ENCODE measurements at regions not wholly inside any gene's neighbourhood (a gene's known extent, or its start where the extent isn't known, plus 50 kb on each side); places are given as distances from the start of the nearest gene placed in this dataset.

DNA sequence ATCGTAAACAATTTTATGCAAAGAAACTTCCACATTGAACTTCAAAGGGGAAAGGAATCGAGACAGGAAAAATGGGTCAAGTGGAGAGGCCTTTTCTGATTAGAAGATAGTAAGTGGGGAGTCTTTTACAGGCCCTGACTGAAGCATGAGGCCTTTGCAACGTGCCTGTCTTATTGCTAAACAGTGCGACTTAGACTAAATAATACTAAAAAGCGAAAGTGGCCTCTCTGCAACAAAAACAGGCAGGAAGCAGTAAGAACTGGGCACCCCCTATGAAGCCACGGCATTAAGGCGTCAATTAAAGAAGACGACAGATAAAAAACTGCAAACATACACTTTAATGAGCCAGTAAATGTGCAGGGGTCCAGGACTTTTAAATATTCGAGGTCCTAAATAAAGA lies 283.4 kb upstream of the GRIP1 start:
- Histone ChIP-seq H3K27me3 (no peaks in the 10 kb centered on the region), H3K9me3 (no peaks in the 10 kb centered on the region), H3K36me3 (replicated peaks in 1 of 2; ENCODE audit: insufficient read depth in 1 of 2, low read depth in 2 of 2) (no peaks in the 10 kb centered on the region), H3K27ac (no peak overlapping the region), H3K4me3 (no peak overlapping the region), H3K4me1 (no peaks in the 10 kb centered on the region)
- intact Hi-C loops (cut with DNase I): no loop called here
- ATAC-seq: no peak
- DNase-seq: no peak
- TF ChIP-seq POLR2A (IDR thresholded peaks at IDR 0.05): no peak
- TF ChIP-seq, protein P1, sequence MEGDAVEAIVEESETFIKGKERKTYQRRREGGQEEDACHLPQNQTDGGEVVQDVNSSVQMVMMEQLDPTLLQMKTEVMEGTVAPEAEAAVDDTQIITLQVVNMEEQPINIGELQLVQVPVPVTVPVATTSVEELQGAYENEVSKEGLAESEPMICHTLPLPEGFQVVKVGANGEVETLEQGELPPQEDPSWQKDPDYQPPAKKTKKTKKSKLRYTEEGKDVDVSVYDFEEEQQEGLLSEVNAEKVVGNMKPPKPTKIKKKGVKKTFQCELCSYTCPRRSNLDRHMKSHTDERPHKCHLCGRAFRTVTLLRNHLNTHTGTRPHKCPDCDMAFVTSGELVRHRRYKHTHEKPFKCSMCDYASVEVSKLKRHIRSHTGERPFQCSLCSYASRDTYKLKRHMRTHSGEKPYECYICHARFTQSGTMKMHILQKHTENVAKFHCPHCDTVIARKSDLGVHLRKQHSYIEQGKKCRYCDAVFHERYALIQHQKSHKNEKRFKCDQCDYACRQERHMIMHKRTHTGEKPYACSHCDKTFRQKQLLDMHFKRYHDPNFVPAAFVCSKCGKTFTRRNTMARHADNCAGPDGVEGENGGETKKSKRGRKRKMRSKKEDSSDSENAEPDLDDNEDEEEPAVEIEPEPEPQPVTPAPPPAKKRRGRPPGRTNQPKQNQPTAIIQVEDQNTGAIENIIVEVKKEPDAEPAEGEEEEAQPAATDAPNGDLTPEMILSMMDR (IDR thresholded peaks at IDR 0.05): no peak
- WGBS, 2 donors: 71 to 85% methylated on average over 9 of the region's 9 CpGs

DNA sequence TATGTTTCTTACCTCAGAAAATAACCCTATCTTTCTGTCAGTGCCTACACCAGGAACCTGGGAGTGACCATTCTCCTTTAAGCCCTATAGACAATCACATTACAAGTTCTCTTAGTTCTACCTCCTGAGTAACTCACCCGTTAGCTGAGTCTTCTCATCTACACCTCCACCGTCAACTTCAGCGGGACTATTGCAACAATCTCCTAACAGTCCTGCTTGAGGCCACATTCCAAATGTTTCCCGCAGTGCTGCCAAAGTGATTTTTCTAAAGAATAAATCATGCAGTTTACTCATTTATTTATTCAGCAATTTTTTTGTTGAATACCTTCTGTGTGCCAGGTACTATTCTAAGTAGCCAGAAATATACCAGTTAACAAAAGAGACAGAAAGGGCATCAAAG lies 285.0 kb upstream of the GRIP1 start:
- Histone ChIP-seq H3K36me3 (replicated peaks in 1 of 2; ENCODE audit: insufficient read depth in 1 of 2, low read depth in 2 of 2) (no peaks in the 10 kb centered on the region), H3K4me3 (no peak overlapping the region), H3K27me3 (no peaks in the 10 kb centered on the region), H3K4me1 (no peaks in the 10 kb centered on the region), H3K9me3 (no peaks in the 10 kb centered on the region), H3K27ac (no peak overlapping the region)
- intact Hi-C loops (cut with DNase I): no loop called here
- DNase-seq (no peak), ATAC-seq (no peak)
- TF ChIP-seq, protein P1 (IDR thresholded peaks at IDR 0.05): no peak
- no peak for TF ChIP-seq POLR2A (IDR thresholded peaks at IDR 0.05)
- 56 to 81% methylated on average over 4 of the region's 4 CpGs for WGBS, 2 donors

DNA sequence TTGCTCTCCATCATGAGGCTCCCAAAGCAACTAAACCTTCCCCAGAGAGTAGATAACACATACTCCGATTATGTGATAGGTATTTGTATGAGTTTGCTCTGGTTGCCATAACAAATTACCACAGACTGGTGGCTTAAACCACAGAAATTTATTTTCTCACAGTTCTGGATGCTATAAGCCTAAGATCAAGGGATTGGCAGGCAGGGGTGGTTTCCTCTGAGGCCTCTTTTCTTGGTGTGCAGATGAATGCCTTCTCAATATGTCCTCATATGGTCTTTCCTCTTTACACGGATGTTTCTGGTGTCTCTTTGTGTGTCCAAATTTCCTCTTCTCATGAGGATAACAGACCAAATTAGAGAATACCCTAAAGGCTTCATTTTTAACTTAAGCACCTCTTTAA lies 285.8 kb upstream of the GRIP1 start:
- 55 to 69% methylated on average over 2 of the region's 2 CpGs for WGBS, 2 donors
- intact Hi-C loops (cut with DNase I): no loop called here
- H3K27me3 ChIP-seq: no peaks in the 10 kb centered on the region
- no peak overlapping the region for H3K4me3 ChIP-seq
- H3K36me3 ChIP-seq (replicated peaks in 1 of 2; ENCODE audit: insufficient read depth in 1 of 2, low read depth in 2 of 2): no peaks in the 10 kb centered on the region
- no peak overlapping the region for H3K27ac ChIP-seq
- TF ChIP-seq, protein P1 (IDR thresholded peaks at IDR 0.05): no peak
- no peak for TF ChIP-seq POLR2A (IDR thresholded peaks at IDR 0.05)
- no peak for ATAC-seq
- no peak for DNase-seq
- H3K4me1 ChIP-seq: no peaks in the 10 kb centered on the region
- H3K9me3 ChIP-seq: no peaks in the 10 kb centered on the region

DNA sequence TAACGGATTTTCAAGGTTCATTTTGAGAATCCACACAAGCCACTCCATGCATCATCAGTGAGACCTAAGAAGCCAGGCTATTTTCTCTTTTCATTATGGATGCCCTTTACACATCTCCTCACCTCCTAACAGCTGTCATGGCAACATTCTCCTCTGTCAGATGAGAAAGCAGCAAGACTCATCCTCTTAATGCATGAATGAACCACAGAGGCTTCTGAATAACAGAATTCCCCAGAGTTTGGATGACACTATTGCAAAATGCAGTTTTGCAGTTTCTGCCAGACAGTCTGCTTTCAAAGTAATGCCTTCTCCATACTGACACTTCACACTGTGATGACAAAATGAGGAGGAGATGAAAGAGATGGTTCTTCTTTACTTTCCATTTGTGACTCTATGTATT lies 286.7 kb upstream of the GRIP1 start:
- H3K4me1 ChIP-seq: no peaks in the 10 kb centered on the region
- no peak overlapping the region for H3K27ac ChIP-seq
- WGBS, 2 donors: 79 to 87% methylated on average over 1 of the region's 1 CpG
- H3K36me3 ChIP-seq (replicated peaks in 1 of 2; ENCODE audit: insufficient read depth in 1 of 2, low read depth in 2 of 2): no peaks in the 10 kb centered on the region
- no peak for TF ChIP-seq POLR2A (IDR thresholded peaks at IDR 0.05)
- TF ChIP-seq, protein P1 (IDR thresholded peaks at IDR 0.05): no peak
- intact Hi-C loops (cut with DNase I): no loop called here
- H3K9me3 ChIP-seq: no peaks in the 10 kb centered on the region
- ATAC-seq (no peak), DNase-seq (no peak)
- H3K27me3 ChIP-seq: no peaks in the 10 kb centered on the region
- H3K4me3 ChIP-seq: no peak overlapping the region

DNA sequence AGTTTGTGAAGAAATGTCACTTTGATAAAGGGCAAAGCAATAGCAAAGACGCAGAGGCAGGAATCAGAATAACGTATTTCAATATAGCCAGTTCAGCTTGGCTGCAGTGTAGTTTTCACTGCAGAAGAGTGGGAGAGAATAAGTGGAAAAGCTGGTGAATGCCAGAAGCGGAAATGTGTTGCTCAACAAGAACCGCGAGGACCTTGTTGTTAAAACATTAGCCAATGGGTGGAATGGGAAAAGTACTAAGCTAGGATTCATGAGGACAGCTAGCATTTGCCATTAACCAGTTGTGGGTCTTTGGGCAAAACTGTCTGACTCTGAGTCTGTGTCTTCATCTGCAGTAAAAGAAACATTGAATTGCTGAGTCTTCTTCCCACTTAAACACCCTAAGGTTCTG lies 292.9 kb upstream of the GRIP1 start:
- no peaks in the 10 kb centered on the region for H3K9me3 ChIP-seq
- TF ChIP-seq, protein P1 (IDR thresholded peaks at IDR 0.05): no peak
- no peak for TF ChIP-seq POLR2A (IDR thresholded peaks at IDR 0.05)
- no peak for DNase-seq
- no peak overlapping the region for H3K4me3 ChIP-seq
- intact Hi-C loops (cut with DNase I): no loop called here
- 78 to 91% methylated on average over 5 of the region's 5 CpGs for WGBS, 2 donors
- no peaks in the 10 kb centered on the region for H3K27me3 ChIP-seq
- H3K4me1 ChIP-seq: no peaks in the 10 kb centered on the region
- no peak for ATAC-seq
- H3K36me3 ChIP-seq (replicated peaks in 1 of 2; ENCODE audit: insufficient read depth in 1 of 2, low read depth in 2 of 2): no peaks in the 10 kb centered on the region
- no peak overlapping the region for H3K27ac ChIP-seq
